ENCODE measurements at regions not wholly inside any gene's neighbourhood (a gene's known extent, or its start where the extent isn't known, plus 50 kb on each side); places are given as distances from the start of the nearest gene placed in this dataset.

- no peak for DNase-seq
Observed at GRCh38 chr2:18819566-18819965, 230.2 kb upstream of the NT5C1B start.

DNA sequence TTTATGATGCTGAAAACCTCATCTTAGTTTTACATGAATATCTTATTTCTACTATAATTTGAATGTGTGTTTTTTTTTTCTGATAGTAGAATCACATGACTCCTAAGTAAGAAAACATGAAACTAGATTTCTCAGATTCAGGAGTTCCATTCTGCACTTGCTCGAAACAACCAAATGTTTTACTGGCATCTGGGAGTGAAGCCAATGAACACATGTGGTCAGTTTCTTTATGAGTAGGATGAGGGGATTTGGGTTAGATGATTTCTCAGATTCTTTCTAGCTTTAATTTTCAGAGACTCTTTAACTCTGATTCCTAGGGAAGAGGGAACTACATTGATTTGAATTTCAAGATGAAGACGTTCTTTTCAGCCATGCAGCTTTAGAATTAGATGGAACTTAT is 225.0 kb upstream of the NT5C1B start:
- no peak for DNase-seq

DNA sequence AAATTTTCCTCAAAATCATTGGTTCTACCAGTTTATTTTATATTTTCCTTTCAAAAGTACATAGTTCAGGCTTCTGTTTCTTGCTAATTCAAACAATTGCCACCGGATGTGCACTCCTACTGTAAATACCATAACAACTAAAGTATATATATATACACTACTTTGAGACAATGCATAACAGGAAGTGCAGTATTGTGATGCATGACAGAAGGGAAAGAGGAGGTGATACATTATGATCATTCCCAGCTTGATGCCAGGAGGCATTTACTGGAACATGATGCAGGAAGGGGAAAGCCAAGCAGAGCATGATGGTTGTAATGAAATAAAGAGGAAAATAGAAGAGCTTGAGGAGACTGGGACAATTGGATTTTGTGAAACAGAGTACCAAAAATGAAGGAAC is 215.2 kb upstream of the NT5C1B start:
- DNase-seq = no peak

- no peak for DNase-seq
Observed at GRCh38 chr2:18803141-18803939, 214.0 kb upstream of the NT5C1B start.

GRCh38 chr2:18800240-18800971 is 211.0 kb upstream of the NT5C1B start:
- no peak for DNase-seq

GRCh38 chr2:18799397-18799796 is 210.0 kb upstream of the NT5C1B start:
- no peak for DNase-seq

GRCh38 chr2:18797133-18797845 is 207.9 kb upstream of the NT5C1B start:
- no peak for DNase-seq

GRCh38 chr2:18795906-18796305 is 206.5 kb upstream of the NT5C1B start:
- DNase-seq = no peak

DNA sequence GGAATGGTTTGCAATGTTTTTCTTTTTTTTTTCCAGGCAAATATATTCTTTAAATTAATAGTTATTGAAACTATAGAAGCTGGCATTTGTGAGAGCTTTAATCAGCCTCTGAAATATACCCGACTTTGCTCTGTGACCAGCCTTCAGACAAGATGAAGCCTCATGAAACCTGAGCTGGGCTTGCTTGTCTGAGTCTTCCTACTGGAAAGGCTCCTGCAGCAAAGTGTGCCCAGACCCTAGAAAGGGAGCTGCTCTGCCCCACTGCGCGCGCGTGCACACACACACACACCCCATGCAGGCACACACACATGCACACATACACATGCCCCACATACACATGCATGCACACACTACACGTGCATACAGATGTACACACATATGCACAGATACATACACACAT is 203.3 kb upstream of the NT5C1B start:
- no peak for DNase-seq

DNA sequence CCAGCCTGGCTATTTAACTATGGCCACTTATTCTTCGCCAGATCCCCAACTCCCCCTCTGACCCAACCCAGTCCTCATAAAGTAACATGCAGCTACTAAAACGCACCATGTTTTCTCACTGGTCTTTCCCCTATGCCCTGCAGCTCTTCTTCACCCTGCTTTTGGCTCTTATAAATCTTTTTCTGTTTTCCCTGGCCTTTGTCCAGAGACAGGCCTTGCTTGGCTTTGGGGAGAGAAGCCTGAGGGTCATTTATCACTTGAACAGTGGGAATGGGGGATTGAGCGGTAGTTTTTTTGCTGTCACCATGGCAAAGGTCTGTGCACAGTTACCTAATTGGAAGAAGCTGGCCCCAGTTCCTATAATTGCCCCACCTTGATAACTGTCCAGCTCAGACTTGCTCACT is 202.9 kb upstream of the NT5C1B start:
- DNase-seq = no peak

GRCh38 chr2:18791172-18791797 is 201.9 kb upstream of the NT5C1B start:
- no peak for DNase-seq

GRCh38 chr2:18790509-18791171 is 201.3 kb upstream of the NT5C1B start:
- DNase-seq = no peak

- peak; percentile 63 for DNase-seq
Observed at GRCh38 chr2:18788592-18788991, 199.2 kb upstream of the NT5C1B start.

- DNase-seq = no peak
Observed at GRCh38 chr2:18787726-18788125, 198.4 kb upstream of the NT5C1B start.

DNA sequence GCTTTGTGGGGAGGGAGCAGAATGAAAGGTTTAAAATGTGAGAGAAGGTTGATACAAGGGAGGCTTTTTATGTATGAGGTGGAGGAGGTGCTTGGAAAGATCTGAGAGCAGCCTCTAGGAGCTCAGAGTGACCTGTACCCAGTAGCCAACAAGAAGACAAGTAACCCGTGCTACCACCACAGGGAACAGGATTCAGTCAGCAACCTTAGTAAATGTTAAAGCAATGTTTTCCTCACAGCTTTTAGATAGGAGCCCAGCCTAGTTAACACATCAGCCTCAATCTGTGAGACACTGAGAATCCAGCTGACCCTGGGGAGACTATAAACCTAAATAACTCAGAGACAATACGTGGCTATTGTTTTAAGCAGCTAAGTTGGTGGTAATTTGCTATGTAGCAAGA is 194.9 kb upstream of the NT5C1B start:
- DNase-seq = no peak

DNA sequence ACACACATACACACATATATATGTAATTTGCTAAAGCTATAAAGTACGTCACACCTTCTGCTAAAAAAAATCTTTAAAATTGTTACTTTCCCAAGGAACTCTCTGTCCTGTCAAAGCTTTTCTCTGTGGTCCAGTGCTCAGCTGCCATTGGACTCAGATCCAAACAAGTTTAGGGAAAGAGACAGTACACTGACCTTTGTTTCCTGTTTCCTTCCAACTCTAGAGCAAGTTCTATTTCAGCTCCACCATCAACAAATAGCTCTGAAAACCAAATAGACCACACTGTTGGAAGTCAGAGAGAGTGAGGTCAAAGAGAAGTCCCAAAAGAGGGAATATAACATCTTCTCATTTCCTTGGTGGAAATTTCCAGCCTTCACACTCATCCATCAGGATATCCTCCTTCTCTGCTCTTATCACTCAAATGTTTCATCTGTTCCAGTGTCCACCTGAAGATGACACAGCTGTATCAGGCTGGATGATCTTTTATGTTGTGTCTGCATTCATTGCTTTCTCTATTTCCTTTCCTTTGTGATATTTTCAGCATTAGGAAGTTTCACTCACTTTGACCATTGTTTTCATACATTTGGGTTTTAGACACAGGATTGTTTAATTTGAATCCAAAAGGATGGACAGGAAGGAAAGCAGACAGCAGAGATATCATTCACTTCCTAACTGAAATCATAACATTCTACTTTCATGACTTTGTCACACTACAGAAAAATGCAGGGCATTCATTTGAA is 192.3 kb upstream of the NT5C1B start:
- DNase-seq = no peak

GRCh38 chr2:18777250-18777812 is 188.0 kb upstream of the NT5C1B start:
- peak; percentile 22 for DNase-seq

GRCh38 chr2:18771212-18771611 is 181.8 kb upstream of the NT5C1B start:
- no peak for DNase-seq

DNA sequence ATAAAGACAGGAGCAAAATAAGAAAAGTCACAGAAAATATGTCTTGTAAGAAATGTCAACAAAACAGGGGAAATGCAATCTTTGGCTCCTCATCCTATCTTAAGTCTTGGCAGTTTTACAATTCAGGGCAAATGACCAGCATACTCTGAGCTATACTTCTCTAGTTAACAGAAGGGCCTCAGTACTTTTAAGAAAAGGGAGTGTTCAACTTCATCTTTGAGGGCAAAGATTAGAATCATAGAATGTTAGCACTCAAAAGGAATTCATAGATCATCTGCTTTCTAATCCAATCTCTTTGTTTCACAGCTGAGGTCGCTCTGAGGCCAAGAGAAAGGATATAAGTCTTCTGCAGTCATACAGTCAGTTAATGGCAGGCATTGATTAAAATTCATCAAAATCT is 174.0 kb upstream of the NT5C1B start:
- no peak for DNase-seq

DNA sequence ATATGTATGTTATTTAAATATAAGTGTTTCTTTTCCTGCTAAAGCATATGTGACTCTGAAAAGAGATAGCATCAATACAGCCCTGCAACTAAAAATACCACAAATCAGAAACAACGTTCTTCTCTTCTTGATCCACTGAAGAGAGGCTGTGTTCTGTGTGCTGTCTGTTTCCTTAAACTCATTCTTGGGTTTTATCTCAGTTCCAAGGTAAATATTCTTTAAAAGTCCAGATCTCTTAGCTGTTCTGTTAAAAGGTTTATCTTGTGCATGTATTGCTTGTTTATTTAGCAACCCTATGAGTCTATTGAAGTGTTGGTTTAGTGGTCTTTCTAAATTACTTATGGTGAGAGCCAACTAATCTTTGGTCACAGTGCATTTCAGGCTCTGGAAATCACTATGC is 173.3 kb upstream of the NT5C1B start:
- DNase-seq = no peak

GRCh38 chr2:18754286-18754685 is 164.9 kb upstream of the NT5C1B start:
- DNase-seq = no peak

- no peak for DNase-seq
Observed at GRCh38 chr2:18753722-18754121, 164.4 kb upstream of the NT5C1B start.
